Mucosa of stomach (tissue), 1 donor: ENCODE measurements at regions not wholly inside any gene's neighbourhood (a gene's known extent, or its start where the extent isn't known, plus 50 kb on each side); places are given as distances from the start of the nearest gene placed in this dataset.

Experiments
- H3K27me3 ChIP-seq: one replicate; pipeline ENCODE4 v1.7.0; 2013; ENCODE audit warnings: mild to moderate bottlenecking, low read length; ENCODE audit not compliant: control insufficient read depth, insufficient read depth
- H3K36me3 ChIP-seq: one replicate; pipeline ENCODE4 v1.7.0; 2013; ENCODE audit warnings: low read length; ENCODE audit not compliant: control insufficient read depth, insufficient read depth
- H3K4me1 ChIP-seq: one replicate; pipeline ENCODE4 v1.7.0; 2013; ENCODE audit warnings: mild to moderate bottlenecking, low read length; ENCODE audit not compliant: control insufficient read depth, insufficient read depth
- H3K4me3 ChIP-seq: one replicate; pipeline ENCODE4 v1.7.0; 2013; ENCODE audit warnings: low read length
- H3K9ac ChIP-seq: one replicate; pipeline ENCODE4 v1.7.0; 2013; ENCODE audit warnings: mild to moderate bottlenecking, low read length, moderate library complexity
- H3K9me3 ChIP-seq: one replicate; pipeline ENCODE4 v1.7.0; 2013; ENCODE audit warnings: mild to moderate bottlenecking, low read length, moderate library complexity; ENCODE audit not compliant: control insufficient read depth
- donor health status: Pancreatic carcinoma.

- no peak overlapping the region for H3K4me3 ChIP-seq
- H3K9ac ChIP-seq: no peak overlapping the region
- H3K27me3 ChIP-seq: no peaks in the 10 kb centered on the region
- H3K9me3 ChIP-seq: no peaks in the 10 kb centered on the region
- H3K4me1 ChIP-seq: no peaks in the 10 kb centered on the region
- no peaks in the 10 kb centered on the region for H3K36me3 ChIP-seq
Observed at GRCh38 chr4:148740701-148741100, 298.5 kb upstream of the NR3C2 start.

- Histone ChIP-seq H3K4me1 (no peaks in the 10 kb centered on the region), H3K27me3 (no peaks in the 10 kb centered on the region), H3K4me3 (no peak overlapping the region), H3K9me3 (no peaks in the 10 kb centered on the region), H3K9ac (no peak overlapping the region), H3K36me3 (no peaks in the 10 kb centered on the region)
Observed at GRCh38 chr4:148737061-148737770, 295.0 kb upstream of the NR3C2 start.

- Histone ChIP-seq H3K9me3 (no peaks in the 10 kb centered on the region), H3K4me1 (no peaks in the 10 kb centered on the region), H3K27me3 (no peaks in the 10 kb centered on the region), H3K4me3 (no peak overlapping the region), H3K36me3 (no peaks in the 10 kb centered on the region), H3K9ac (no peak overlapping the region)
Observed at GRCh38 chr4:148735432-148736155, 293.4 kb upstream of the NR3C2 start.

- H3K36me3 ChIP-seq: no peaks in the 10 kb centered on the region
- no peak overlapping the region for H3K9ac ChIP-seq
- H3K27me3 ChIP-seq: no peaks in the 10 kb centered on the region
- H3K9me3 ChIP-seq: no peaks in the 10 kb centered on the region
- H3K4me3 ChIP-seq: no peak overlapping the region
- no peaks in the 10 kb centered on the region for H3K4me1 ChIP-seq
Observed at GRCh38 chr4:148730766-148731165, 288.6 kb upstream of the NR3C2 start.

GRCh38 chr4:148730082-148730640 lies 287.9 kb upstream of the NR3C2 start:
- Histone ChIP-seq H3K9ac (no peak overlapping the region), H3K36me3 (no peaks in the 10 kb centered on the region), H3K4me1 (no peaks in the 10 kb centered on the region), H3K9me3 (no peaks in the 10 kb centered on the region), H3K27me3 (no peaks in the 10 kb centered on the region), H3K4me3 (no peak overlapping the region)

DNA sequence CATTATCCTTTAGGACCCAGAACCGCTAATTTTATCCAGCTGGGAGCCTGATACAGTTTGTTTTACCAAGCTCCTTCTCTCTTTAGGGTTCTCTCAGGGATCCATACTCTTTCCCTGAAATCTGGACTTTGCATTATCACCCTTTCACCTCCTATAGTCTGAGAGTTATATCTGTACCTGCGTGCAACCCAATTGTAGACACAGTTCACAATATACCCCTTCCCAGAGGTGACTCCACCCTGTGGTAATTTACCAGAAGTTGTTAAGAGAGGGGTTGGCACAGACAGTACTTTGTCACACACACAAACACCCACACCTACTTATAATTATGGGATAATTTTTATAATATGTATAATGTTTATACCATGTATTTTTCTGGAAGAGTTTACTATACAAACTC lies 275.8 kb upstream of the NR3C2 start:
- H3K4me1 ChIP-seq: peaks cover 6% of the 10 kb centered on the region
- H3K36me3 ChIP-seq: no peaks in the 10 kb centered on the region
- H3K27me3 ChIP-seq: no peaks in the 10 kb centered on the region
- no peak overlapping the region for H3K4me3 ChIP-seq
- no peaks in the 10 kb centered on the region for H3K9me3 ChIP-seq
- no peak overlapping the region for H3K9ac ChIP-seq

GRCh38 chr4:148716431-148717052 lies 274.3 kb upstream of the NR3C2 start:
- Histone ChIP-seq H3K9ac (no peak overlapping the region), H3K9me3 (no peaks in the 10 kb centered on the region), H3K4me1 (peaks cover 6% of the 10 kb centered on the region)

GRCh38 chr4:148704291-148704690 lies 262.1 kb upstream of the NR3C2 start:
- Histone ChIP-seq H3K4me3 (no peak overlapping the region), H3K9me3 (no peaks in the 10 kb centered on the region), H3K9ac (no peak overlapping the region), H3K27me3 (no peaks in the 10 kb centered on the region), H3K4me1 (no peaks in the 10 kb centered on the region), H3K36me3 (no peaks in the 10 kb centered on the region)

More at GRCh38 chr4:148716431-148717052, 274.3 kb upstream of the NR3C2 start:
- no peak overlapping the region for H3K4me3 ChIP-seq
- H3K36me3 ChIP-seq: no peaks in the 10 kb centered on the region
- H3K27me3 ChIP-seq: no peaks in the 10 kb centered on the region

DNA sequence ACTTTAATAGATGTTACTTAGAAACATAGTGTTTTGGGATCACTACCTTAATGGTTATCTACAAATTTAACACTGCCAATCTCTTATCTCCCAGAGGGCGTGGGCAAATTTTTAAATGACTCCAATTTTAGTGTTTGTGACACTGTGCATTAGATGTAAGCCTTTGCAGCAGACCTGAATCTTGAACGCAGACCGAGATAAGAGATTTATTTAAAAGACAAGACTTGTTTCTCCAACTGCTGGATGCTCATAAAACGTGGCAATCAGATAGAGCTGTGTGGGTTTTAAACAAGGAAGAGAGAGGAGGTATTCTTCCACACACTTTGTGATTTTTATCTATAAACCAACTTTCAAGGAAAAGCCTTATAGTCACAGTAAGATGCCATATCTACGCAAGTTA lies 252.5 kb upstream of the NR3C2 start:
- no peak overlapping the region for H3K9ac ChIP-seq
- H3K4me3 ChIP-seq: no peak overlapping the region
- H3K4me1 ChIP-seq: no peaks in the 10 kb centered on the region
- no peaks in the 10 kb centered on the region for H3K36me3 ChIP-seq
- H3K27me3 ChIP-seq: no peaks in the 10 kb centered on the region
- no peaks in the 10 kb centered on the region for H3K9me3 ChIP-seq

- Histone ChIP-seq H3K9ac (no peak overlapping the region), H3K27me3 (no peaks in the 10 kb centered on the region), H3K9me3 (no peaks in the 10 kb centered on the region), H3K4me1 (no peaks in the 10 kb centered on the region), H3K4me3 (no peak overlapping the region), H3K36me3 (no peaks in the 10 kb centered on the region)
Observed at GRCh38 chr4:148693913-148694649, 251.9 kb upstream of the NR3C2 start.

DNA sequence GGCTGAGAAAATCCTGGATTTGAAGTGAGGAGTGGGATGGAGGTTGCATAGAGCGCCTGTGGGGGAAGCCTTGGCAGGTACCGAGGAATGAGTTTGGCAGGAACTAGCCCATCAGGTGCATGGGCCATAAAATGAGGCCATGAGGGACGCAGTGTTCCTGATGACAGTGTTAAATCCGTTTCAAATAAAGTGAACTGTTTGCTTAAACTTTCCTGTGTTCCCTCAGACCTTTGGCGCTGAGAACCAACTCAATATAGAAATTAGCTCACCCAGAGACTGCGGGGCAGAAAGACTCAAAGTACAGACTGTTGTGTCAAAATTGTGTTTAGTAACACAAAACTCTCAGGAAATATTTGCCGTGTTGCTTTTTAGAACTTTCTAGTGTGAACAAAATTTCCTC lies 250.0 kb upstream of the NR3C2 start:
- Histone ChIP-seq H3K4me3 (no peak overlapping the region), H3K27me3 (no peaks in the 10 kb centered on the region), H3K36me3 (no peaks in the 10 kb centered on the region), H3K4me1 (no peaks in the 10 kb centered on the region), H3K9me3 (no peaks in the 10 kb centered on the region), H3K9ac (no peak overlapping the region)
